ENCODE measurements at regions not wholly inside any gene's neighbourhood (a gene's known extent, or its start where the extent isn't known, plus 50 kb on each side); places are given as distances from the start of the nearest gene placed in this dataset.

DNA sequence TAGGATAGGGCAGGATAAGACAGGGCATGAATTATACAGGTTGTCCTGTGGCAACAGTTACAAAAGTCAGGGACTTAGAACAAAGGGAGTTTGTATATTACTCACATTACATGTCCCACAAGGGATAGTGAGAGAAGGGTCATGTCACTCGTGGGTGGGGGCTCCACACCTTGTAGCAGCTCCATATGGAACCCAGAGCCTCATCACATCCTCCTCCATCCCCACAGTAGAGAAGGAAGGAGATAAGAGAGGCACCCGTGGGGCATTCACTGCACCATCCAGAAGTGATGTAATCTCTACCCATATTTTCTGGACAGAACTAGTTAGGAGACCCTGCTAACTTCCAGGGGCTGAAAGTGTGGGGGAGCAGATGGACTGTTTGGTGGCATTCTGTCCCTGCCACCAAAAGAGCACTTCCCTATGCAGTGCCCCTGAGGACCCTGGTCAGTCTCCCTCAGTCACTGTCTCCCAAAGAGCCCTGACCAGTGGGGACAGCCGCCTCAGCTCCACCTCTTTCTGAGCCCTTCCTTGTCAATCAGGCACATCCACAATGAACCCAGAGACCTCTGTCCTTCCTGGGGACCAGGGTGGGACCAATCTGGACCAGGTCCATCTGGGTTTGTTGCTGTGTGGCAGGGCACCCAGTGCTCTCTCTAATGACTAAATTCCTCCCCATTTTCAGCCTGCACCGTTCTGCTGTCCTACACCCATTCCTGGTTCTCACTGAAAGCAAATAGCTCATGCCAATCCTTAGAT, 154.8 kb upstream of the ETV3 start:
- TF ChIP-seq, protein P1, sequence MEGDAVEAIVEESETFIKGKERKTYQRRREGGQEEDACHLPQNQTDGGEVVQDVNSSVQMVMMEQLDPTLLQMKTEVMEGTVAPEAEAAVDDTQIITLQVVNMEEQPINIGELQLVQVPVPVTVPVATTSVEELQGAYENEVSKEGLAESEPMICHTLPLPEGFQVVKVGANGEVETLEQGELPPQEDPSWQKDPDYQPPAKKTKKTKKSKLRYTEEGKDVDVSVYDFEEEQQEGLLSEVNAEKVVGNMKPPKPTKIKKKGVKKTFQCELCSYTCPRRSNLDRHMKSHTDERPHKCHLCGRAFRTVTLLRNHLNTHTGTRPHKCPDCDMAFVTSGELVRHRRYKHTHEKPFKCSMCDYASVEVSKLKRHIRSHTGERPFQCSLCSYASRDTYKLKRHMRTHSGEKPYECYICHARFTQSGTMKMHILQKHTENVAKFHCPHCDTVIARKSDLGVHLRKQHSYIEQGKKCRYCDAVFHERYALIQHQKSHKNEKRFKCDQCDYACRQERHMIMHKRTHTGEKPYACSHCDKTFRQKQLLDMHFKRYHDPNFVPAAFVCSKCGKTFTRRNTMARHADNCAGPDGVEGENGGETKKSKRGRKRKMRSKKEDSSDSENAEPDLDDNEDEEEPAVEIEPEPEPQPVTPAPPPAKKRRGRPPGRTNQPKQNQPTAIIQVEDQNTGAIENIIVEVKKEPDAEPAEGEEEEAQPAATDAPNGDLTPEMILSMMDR (IDR thresholded peaks at IDR 0.05; ENCODE audit: insufficient read depth, low read depth, low read length, missing control alignments): no peak
- H3K4me3 ChIP-seq (ENCODE audit: low read depth, low read length): no peak overlapping the region
- DNase-seq (ENCODE audit: low read depth): no peak

DNA sequence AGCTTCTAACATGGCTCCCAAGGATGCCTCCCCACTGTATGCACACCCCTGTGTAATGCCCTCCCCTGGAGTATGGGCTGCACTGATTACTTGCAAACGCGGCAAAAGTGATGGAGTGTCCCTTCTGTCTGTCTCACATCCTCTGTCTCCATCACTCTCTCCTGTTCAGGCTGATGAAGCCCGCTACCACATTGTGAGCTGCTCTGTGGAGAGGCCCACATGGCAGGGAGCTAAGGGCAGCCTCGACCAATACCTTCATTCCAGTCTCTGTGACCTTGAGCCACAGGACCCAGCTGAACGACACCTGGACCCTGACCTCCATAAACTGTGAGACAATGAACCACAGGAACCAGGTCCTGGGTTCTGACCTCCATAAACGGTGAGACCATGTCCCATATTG, 154.1 kb upstream of the ETV3 start:
- H3K4me3 ChIP-seq (ENCODE audit: low read depth, low read length): no peak overlapping the region
- no peak for DNase-seq (ENCODE audit: low read depth)
- TF ChIP-seq, protein P1 (IDR thresholded peaks at IDR 0.05; ENCODE audit: insufficient read depth, low read depth, low read length, missing control alignments): no peak

DNA sequence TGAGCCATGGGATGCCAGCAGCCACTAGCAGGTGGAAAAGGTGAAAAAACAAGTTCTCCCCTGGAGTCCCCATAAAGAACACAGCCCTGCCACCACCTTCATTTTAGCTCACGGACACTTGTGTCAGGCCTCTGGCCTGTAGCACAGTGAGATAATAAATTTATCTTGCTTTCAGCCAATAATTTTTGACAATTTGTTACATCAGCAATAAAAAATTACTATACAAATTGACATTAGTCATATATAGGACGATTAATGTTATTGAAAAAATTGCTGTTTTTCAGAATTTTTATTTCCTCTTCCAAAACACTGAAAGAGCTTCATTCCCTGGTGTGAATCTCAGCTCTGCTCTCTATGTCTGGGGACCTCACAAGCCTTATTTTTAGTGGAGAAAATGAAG, 152.9 kb upstream of the ETV3 start:
- no peak overlapping the region for H3K4me3 ChIP-seq (ENCODE audit: low read depth, low read length)
- TF ChIP-seq, protein P1 (IDR thresholded peaks at IDR 0.05; ENCODE audit: insufficient read depth, low read depth, low read length, missing control alignments): no peak

DNA sequence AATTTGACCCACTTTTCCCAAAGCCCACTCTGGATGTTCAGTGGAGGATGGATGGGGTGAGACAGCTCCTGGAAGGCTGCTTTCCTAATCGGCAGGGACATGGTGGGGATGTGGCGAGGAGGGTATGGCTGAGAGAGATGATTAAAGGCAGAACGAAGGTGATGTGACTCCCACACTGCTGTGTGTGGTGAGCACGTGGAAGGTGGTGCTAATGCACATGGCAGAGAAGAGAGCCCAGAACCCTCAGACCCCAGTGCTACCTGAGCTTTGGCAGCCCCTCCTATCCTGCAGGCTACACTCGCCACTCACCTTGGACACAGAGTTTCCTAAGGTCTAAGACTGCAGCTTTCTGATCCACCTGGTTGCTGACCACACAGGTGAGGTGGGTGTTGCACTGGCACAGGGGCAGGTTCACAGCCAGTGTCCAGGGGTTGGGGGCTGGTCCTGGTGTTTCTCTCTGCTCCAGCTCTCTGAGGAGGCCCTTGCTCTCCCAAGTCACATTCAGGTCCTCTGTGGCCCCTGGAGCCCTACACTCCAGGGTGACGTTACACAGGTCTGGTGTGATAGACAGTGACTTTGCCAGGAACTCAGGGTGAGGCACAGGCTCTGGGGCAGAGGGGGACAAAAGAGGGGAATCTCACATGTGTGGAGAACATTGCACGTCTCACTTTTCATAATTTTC, 151.4 kb upstream of the ETV3 start:
- DNase-seq (ENCODE audit: low read depth): no peak
- TF ChIP-seq, protein P1 (IDR thresholded peaks at IDR 0.05; ENCODE audit: insufficient read depth, low read depth, low read length, missing control alignments): no peak
- H3K4me3 ChIP-seq (ENCODE audit: low read depth, low read length): no peak overlapping the region

More for the DNA sequence above, 152.9 kb upstream of the ETV3 start:
- DNase-seq (ENCODE audit: low read depth): no peak

DNA sequence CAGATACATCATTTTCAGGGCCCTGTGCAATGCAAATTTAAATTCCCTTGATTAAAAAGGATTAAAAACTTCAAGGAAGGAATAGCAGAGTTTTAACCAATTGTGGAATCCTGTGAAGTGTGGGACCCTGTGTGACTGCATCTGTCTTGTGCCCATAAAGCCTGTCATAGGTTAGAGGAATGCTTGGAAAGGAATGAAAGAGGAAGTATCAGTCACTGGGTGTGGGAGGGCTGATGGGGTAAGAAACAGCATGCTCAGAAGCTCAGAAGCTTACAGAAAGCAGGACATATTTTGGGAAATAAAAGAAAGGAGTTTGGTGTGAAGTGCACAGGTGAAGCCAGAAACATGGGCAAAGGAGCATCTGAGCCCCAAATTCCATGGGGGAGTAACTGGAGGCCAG, 150.8 kb upstream of the ETV3 start:
- TF ChIP-seq, protein P1 (IDR thresholded peaks at IDR 0.05; ENCODE audit: insufficient read depth, low read depth, low read length, missing control alignments): no peak
- no peak for DNase-seq (ENCODE audit: low read depth)
- no peak overlapping the region for H3K4me3 ChIP-seq (ENCODE audit: low read depth, low read length)

DNA sequence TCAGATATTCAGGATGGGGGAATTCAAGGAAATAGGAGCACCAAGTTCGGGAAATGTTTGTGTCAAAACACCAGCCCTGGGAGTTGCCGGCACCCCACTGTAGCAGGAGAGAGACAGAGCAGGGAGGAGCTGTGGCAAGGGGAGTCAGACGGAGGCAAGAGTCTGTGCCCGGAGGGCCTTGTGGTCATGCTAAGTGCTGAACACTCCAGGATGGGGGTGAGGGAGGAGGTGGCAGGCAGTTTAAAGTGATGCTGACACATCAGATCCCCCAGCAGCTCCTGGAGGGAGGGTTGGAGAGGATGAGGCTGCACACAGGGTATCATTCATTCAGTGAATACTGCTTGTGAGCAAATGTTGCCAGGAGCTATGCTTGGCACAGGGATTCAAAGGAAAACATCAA, 150.3 kb upstream of the ETV3 start:
- DNase-seq (ENCODE audit: low read depth): no peak
- H3K4me3 ChIP-seq (ENCODE audit: low read depth, low read length): no peak overlapping the region
- TF ChIP-seq, protein P1 (IDR thresholded peaks at IDR 0.05; ENCODE audit: insufficient read depth, low read depth, low read length, missing control alignments): no peak

Measured in GM12865 (cell line).